ENCODE measurements at regions not wholly inside any gene's neighbourhood (a gene's known extent, or its start where the extent isn't known, plus 50 kb on each side); places are given as distances from the start of the nearest gene placed in this dataset.

DNA sequence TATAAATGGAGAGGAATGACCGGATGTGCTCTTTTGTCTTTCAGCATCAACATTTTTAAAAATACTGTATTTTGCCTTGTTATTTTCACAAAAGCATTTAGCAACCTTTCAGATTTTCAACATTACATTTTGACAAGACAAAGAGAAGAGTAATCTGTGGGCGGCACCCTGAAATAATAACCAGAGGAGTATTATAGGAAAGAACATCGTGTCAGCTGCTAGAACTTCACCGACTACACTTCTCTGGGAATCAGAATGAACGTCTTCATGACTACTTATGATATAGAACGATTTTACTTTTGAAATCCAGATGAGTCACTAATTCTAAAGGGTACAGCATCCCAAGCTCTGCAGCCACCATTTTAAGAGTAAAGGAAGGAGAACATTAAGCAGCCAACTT is 531.5 kb upstream of the FRG1 start:
- Histone ChIP-seq H3K4me3 (ENCODE audit: low read depth, low read length) (no peak overlapping the region), H3K36me3 (ENCODE audit: insufficient read depth, low read length) (no peaks in the 10 kb centered on the region), H2AFZ (ENCODE audit: low read length, unreplicated experiment) (no peak overlapping the region), H3K4me1 (ENCODE audit: control insufficient read depth, insufficient read depth, low read length, unreplicated experiment) (no peaks in the 10 kb centered on the region), H3K27me3 (ENCODE audit: insufficient read depth, low read length) (no peaks in the 10 kb centered on the region), H3K27ac (ENCODE audit: low read depth, low read length) (no peak overlapping the region), H3K79me2 (ENCODE audit: control insufficient read depth, insufficient read depth, low read length, unreplicated experiment) (no peaks in the 10 kb centered on the region)

DNA sequence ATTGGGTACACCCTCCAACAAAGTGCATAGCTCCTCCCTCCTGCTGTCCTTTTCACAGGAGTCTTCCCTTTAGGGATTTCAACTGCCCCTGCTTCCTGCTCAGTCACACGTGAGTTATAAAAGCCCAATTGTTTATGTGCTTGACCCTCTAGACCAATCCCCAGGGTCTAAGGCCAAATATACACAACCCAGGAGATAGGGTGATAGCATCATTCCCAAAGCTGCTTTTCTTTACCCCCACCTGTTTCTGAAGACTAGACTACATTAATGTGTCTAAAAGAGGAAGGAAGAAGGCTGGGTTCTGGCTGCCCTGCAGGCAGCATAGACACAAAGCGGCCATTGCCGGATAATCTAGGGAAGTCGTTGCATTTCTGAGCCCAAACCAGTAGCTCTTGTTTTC is 526.7 kb upstream of the FRG1 start:
- Histone ChIP-seq H3K79me2 (ENCODE audit: control insufficient read depth, insufficient read depth, low read length, unreplicated experiment) (no peaks in the 10 kb centered on the region), H3K27me3 (ENCODE audit: insufficient read depth, low read length) (no peaks in the 10 kb centered on the region), H2AFZ (ENCODE audit: low read length, unreplicated experiment) (no peak overlapping the region), H3K4me3 (ENCODE audit: low read depth, low read length) (no peak overlapping the region), H3K27ac (ENCODE audit: low read depth, low read length) (no peak overlapping the region), H3K36me3 (ENCODE audit: insufficient read depth, low read length) (no peaks in the 10 kb centered on the region), H3K4me1 (ENCODE audit: control insufficient read depth, insufficient read depth, low read length, unreplicated experiment) (no peaks in the 10 kb centered on the region)

DNA sequence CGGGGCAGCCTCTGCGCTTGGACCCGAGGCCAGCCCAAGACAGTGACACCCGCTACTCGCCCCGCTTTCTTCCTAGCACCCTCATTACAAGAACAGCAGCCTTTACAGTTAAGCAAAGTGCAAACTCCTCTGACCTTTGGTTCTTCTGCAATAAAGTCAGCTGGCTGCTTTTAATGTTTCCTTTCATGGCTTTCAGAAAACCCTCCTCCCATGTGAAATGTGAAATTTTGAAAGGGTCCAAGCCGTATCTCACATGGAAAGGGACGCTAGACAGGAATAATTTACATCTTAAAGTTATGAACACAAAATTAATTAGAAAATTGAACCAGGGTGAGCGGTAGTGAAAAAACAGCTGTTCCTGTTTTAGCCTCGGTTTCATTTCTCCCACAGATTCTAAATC is 520.1 kb upstream of the FRG1 start:
- no peaks in the 10 kb centered on the region for H3K27me3 ChIP-seq (ENCODE audit: insufficient read depth, low read length)
- no peak overlapping the region for H3K4me3 ChIP-seq (ENCODE audit: low read depth, low read length)
- H3K4me1 ChIP-seq (ENCODE audit: control insufficient read depth, insufficient read depth, low read length, unreplicated experiment) = no peaks in the 10 kb centered on the region
- H3K79me2 ChIP-seq (ENCODE audit: control insufficient read depth, insufficient read depth, low read length, unreplicated experiment) = no peaks in the 10 kb centered on the region
- no peak overlapping the region for H2AFZ ChIP-seq (ENCODE audit: low read length, unreplicated experiment)
- H3K36me3 ChIP-seq (ENCODE audit: insufficient read depth, low read length) = no peaks in the 10 kb centered on the region
- no peak overlapping the region for H3K27ac ChIP-seq (ENCODE audit: low read depth, low read length)

DNA sequence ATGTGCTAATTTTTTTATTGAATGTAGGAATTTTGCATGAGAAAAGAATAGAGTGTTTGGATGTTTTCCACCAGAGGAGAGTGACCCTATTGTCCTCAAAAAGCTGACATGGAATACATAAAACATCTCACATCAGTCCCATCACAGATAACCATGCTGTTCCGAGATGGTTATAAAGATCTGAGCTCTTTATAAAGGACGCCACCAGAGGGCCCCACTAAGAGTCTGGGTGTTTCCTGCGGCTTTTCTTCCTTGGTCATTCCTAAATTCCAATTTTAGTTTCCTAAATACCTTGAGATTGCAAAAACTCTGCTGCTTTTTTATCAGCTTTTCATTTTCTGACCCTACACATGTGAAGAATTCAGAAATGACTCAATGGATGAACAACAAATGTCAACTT is 504.5 kb upstream of the FRG1 start:
- H3K4me3 ChIP-seq (ENCODE audit: low read depth, low read length) = no peak overlapping the region
- H2AFZ ChIP-seq (ENCODE audit: low read length, unreplicated experiment) = no peak overlapping the region
- H3K4me1 ChIP-seq (ENCODE audit: control insufficient read depth, insufficient read depth, low read length, unreplicated experiment) = no peaks in the 10 kb centered on the region
- H3K79me2 ChIP-seq (ENCODE audit: control insufficient read depth, insufficient read depth, low read length, unreplicated experiment) = no peaks in the 10 kb centered on the region
- no peak overlapping the region for H3K27ac ChIP-seq (ENCODE audit: low read depth, low read length)
- H3K36me3 ChIP-seq (ENCODE audit: insufficient read depth, low read length) = no peaks in the 10 kb centered on the region
- H3K27me3 ChIP-seq (ENCODE audit: insufficient read depth, low read length) = no peaks in the 10 kb centered on the region

DNA sequence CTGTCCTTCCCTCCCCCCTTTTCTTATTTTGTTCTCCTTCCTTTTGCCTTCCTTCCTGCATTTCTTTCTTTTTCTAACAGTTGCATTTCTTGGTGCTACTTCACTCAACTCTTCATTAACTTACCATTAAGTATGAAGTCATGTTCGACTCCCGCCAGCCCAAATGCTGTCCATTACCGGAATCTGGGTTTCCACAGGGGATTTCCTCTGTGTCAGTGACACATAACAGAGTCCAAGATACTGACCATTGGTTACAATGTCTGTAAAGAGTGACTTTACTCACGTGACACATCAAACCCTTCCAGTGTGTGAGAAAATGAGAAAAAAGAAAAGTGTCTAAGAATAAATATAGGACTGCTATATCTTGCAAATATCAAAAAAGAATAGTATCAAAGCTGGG is 500.0 kb upstream of the FRG1 start:
- Histone ChIP-seq H3K27me3 (ENCODE audit: insufficient read depth, low read length) (no peaks in the 10 kb centered on the region), H2AFZ (ENCODE audit: low read length, unreplicated experiment) (no peak overlapping the region), H3K4me1 (ENCODE audit: control insufficient read depth, insufficient read depth, low read length, unreplicated experiment) (no peaks in the 10 kb centered on the region), H3K27ac (ENCODE audit: low read depth, low read length) (no peak overlapping the region), H3K36me3 (ENCODE audit: insufficient read depth, low read length) (no peaks in the 10 kb centered on the region), H3K4me3 (ENCODE audit: low read depth, low read length) (no peak overlapping the region), H3K79me2 (ENCODE audit: control insufficient read depth, insufficient read depth, low read length, unreplicated experiment) (no peaks in the 10 kb centered on the region)

DNA sequence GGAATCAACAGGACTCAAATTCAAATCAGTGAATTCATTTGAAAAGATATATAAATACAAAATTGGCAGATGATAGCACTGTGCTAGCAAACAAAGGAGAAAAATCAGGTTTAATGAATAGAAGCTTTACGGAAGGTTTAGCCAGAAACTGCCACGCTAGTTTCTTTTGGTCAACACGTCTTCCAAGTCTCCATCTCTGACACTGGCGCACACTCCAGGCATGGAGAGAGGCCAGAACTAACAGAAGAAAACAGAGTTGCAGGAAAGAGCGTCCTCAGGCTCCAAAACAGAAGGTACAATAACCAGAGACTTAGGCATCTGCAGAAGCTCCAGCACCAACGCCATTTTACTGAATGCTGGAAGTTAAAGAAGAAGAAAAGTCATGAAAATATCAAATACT is 497.3 kb upstream of the FRG1 start:
- Histone ChIP-seq H3K4me3 (ENCODE audit: low read depth, low read length) (no peak overlapping the region), H3K27ac (ENCODE audit: low read depth, low read length) (no peak overlapping the region), H3K36me3 (ENCODE audit: insufficient read depth, low read length) (no peaks in the 10 kb centered on the region), H3K4me1 (ENCODE audit: control insufficient read depth, insufficient read depth, low read length, unreplicated experiment) (no peaks in the 10 kb centered on the region), H2AFZ (ENCODE audit: low read length, unreplicated experiment) (no peak overlapping the region), H3K27me3 (ENCODE audit: insufficient read depth, low read length) (no peaks in the 10 kb centered on the region), H3K79me2 (ENCODE audit: control insufficient read depth, insufficient read depth, low read length, unreplicated experiment) (no peaks in the 10 kb centered on the region)

DNA sequence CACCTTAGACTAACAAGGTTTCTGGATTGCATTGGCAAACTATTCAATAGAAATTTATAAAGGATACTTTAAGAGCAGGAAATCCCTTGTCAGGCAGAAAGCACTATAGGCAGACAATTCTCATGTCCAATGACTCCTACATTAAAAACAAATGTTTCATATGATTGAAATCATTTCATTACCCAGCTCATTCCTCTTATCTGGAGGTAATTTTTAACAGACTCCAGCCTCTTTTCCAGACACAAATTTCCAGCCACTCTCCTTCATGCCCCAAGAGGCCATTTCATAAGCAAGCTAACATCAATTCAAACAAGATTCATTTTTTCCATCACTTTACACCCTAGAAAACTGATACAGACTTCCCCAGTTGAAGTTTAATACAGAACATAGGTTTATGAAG is 495.1 kb upstream of the FRG1 start:
- H3K4me1 ChIP-seq (ENCODE audit: control insufficient read depth, insufficient read depth, low read length, unreplicated experiment) = no peaks in the 10 kb centered on the region
- no peaks in the 10 kb centered on the region for H3K27me3 ChIP-seq (ENCODE audit: insufficient read depth, low read length)
- no peak overlapping the region for H2AFZ ChIP-seq (ENCODE audit: low read length, unreplicated experiment)
- H3K36me3 ChIP-seq (ENCODE audit: insufficient read depth, low read length) = no peaks in the 10 kb centered on the region
- no peak overlapping the region for H3K27ac ChIP-seq (ENCODE audit: low read depth, low read length)
- no peak overlapping the region for H3K4me3 ChIP-seq (ENCODE audit: low read depth, low read length)
- H3K79me2 ChIP-seq (ENCODE audit: control insufficient read depth, insufficient read depth, low read length, unreplicated experiment) = no peaks in the 10 kb centered on the region

DNA sequence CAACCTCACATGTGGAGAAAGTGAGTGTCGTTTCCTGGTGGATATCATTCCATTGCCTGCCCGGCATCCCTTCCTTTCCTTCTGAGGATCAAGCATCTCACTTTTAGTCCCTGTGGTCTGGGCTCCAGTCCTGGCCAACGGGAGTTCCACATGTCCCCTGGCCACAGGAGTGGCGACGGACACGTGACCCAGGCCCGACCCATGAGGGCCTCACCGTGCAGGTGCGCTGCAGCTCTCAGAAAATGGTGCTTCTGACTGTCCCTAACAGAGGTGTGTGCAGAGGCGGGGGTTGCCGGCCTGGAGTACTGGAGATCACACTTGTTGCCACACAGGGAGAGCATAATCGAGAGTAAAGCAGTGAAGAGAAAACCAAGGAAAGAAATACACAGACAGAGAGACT is 476.9 kb upstream of the FRG1 start:
- no peak overlapping the region for H2AFZ ChIP-seq (ENCODE audit: low read length, unreplicated experiment)
- H3K4me3 ChIP-seq (ENCODE audit: low read depth, low read length) = no peak overlapping the region
- H3K36me3 ChIP-seq (ENCODE audit: insufficient read depth, low read length) = no peaks in the 10 kb centered on the region
- H3K4me1 ChIP-seq (ENCODE audit: control insufficient read depth, insufficient read depth, low read length, unreplicated experiment) = no peaks in the 10 kb centered on the region
- no peak overlapping the region for H3K27ac ChIP-seq (ENCODE audit: low read depth, low read length)
- H3K79me2 ChIP-seq (ENCODE audit: control insufficient read depth, insufficient read depth, low read length, unreplicated experiment) = no peaks in the 10 kb centered on the region
- no peaks in the 10 kb centered on the region for H3K27me3 ChIP-seq (ENCODE audit: insufficient read depth, low read length)

DNA sequence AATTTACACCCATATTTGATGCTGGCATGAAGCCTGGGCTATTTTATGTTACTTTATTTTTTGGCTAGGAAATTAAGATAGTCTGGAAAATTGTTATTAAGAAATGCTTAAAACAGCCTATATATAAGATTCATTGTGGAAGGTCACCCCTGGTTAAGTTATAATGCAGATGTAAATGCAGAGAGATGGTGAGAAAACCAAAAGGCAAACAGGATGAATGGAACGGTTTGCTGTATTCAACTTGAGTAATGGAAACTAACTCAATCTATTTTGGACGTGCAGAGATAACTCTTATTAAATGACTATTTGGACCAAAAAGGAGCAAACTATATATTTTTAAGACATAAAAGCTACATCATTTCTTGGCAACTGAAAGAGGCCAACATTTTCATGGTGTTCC is 446.3 kb upstream of the FRG1 start:
- H2AFZ ChIP-seq (ENCODE audit: low read length, unreplicated experiment) = no peak overlapping the region
- no peak overlapping the region for H3K4me3 ChIP-seq (ENCODE audit: low read depth, low read length)
- H3K4me1 ChIP-seq (ENCODE audit: control insufficient read depth, insufficient read depth, low read length, unreplicated experiment) = no peaks in the 10 kb centered on the region
- H3K36me3 ChIP-seq (ENCODE audit: insufficient read depth, low read length) = no peaks in the 10 kb centered on the region
- H3K27me3 ChIP-seq (ENCODE audit: insufficient read depth, low read length) = no peaks in the 10 kb centered on the region
- H3K27ac ChIP-seq (ENCODE audit: low read depth, low read length) = no peak overlapping the region
- H3K79me2 ChIP-seq (ENCODE audit: control insufficient read depth, insufficient read depth, low read length, unreplicated experiment) = no peaks in the 10 kb centered on the region

DNA sequence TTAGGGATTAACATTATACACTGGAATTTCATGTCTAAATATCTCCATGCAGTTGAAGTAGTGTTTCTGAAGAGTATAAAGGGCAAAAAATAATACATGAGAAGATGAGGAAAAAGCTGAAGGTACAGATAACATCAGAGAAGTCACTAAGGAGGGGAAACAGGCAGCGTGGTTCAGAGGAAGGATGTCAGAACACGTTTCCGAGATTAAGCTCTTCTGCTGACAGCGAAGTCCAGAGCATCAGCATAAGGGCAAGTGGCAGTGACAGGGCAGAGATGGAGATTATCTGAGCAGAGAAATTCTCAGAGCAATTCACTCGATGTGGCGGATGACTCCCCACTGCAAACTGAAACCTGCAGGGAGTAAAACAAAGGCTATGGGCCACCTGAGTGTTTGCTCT is 443.2 kb upstream of the FRG1 start:
- H3K36me3 ChIP-seq (ENCODE audit: insufficient read depth, low read length) = no peaks in the 10 kb centered on the region
- H2AFZ ChIP-seq (ENCODE audit: low read length, unreplicated experiment) = no peak overlapping the region
- H3K79me2 ChIP-seq (ENCODE audit: control insufficient read depth, insufficient read depth, low read length, unreplicated experiment) = no peaks in the 10 kb centered on the region
- H3K27ac ChIP-seq (ENCODE audit: low read depth, low read length) = no peak overlapping the region
- H3K27me3 ChIP-seq (ENCODE audit: insufficient read depth, low read length) = no peaks in the 10 kb centered on the region
- H3K4me3 ChIP-seq (ENCODE audit: low read depth, low read length) = no peak overlapping the region
- H3K4me1 ChIP-seq (ENCODE audit: control insufficient read depth, insufficient read depth, low read length, unreplicated experiment) = no peaks in the 10 kb centered on the region

DNA sequence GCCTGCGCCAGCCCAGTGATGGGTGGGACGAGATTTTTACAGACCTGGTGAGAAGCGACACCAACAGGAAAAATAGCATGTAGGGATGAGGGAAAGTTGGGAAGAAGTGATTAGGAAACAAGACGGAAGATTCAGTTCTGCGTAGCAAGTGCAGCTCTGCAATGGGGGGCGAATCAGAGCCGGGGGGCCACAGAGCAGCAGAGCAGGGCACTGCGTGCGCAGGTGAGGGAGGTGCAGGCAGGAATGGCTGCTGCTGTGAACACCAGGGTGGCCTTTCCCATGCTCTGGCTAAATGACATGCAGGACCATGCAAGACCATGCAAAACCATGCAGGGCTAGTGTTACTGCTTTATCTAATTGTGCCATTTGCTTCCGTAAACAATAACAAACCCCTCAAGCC is 442.7 kb upstream of the FRG1 start:
- Histone ChIP-seq H3K36me3 (ENCODE audit: insufficient read depth, low read length) (no peaks in the 10 kb centered on the region), H3K27ac (ENCODE audit: low read depth, low read length) (no peak overlapping the region), H3K4me1 (ENCODE audit: control insufficient read depth, insufficient read depth, low read length, unreplicated experiment) (no peaks in the 10 kb centered on the region), H2AFZ (ENCODE audit: low read length, unreplicated experiment) (no peak overlapping the region), H3K27me3 (ENCODE audit: insufficient read depth, low read length) (no peaks in the 10 kb centered on the region), H3K4me3 (ENCODE audit: low read depth, low read length) (no peak overlapping the region), H3K79me2 (ENCODE audit: control insufficient read depth, insufficient read depth, low read length, unreplicated experiment) (no peaks in the 10 kb centered on the region)

DNA sequence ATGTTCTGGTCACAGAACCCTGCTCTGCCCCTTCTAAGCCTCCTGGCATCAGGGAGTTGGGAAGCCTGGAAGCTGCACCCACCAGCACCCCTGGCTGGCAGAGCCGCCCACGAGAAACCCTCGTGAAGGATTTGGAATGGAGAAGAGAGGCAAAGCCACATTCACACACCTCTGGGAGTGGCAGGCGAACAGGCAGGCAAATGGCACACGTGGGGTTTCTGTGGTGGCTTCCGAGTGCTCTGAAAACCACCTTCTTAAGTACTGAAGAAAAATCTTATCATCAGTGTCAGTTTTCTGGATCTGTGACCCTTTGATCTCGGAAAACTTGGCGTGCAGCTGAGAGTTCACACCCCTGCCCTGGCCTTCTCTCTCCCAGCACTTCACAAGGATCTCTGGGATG is 442.2 kb upstream of the FRG1 start:
- Histone ChIP-seq H3K79me2 (ENCODE audit: control insufficient read depth, insufficient read depth, low read length, unreplicated experiment) (no peaks in the 10 kb centered on the region), H2AFZ (ENCODE audit: low read length, unreplicated experiment) (no peak overlapping the region), H3K4me1 (ENCODE audit: control insufficient read depth, insufficient read depth, low read length, unreplicated experiment) (no peaks in the 10 kb centered on the region), H3K27me3 (ENCODE audit: insufficient read depth, low read length) (no peaks in the 10 kb centered on the region), H3K4me3 (ENCODE audit: low read depth, low read length) (no peak overlapping the region), H3K36me3 (ENCODE audit: insufficient read depth, low read length) (no peaks in the 10 kb centered on the region), H3K27ac (ENCODE audit: low read depth, low read length) (no peak overlapping the region)
